ENCODE measurements at regions not wholly inside any gene's neighbourhood (a gene's known extent, or its start where the extent isn't known, plus 50 kb on each side); places are given as distances from the start of the nearest gene placed in this dataset.
"Not testable (repeated sequence)": the region's sequence is repeated elsewhere in the genome, so short reads cannot be mapped to it uniquely, and the experiment has no call there.

DNA sequence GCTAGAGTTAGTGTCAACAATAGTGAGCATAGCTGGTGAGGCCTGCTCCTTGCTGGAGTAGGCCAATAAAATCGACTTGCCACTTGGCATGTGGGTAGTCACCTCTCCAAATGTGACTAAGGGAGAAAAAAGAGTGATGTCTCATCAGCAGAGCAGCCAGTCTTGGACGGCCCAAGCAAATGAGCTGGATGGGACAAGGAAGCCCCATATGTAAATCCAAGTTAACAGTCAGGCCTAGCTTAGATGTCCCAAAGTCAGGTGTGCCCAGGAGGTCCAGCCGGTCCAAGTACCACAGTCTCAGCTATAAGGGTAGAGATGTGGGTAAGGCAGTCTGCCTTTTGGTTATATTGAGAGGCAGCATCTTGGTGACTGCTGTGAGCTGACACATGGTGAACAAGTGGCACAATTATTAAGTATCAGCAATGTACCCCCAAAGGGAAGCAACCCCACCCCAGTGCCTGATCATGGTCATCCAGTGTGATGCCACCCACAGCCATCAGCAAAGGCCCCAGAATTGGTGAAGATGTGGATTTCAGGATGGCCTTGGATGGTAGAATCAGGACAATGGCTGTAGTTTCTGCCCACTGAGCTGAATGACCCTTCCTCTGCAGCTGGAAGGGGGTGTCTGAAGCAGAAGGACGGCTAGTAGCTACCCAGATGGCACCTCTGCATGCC is 83.4 kb downstream of the TNFRSF13B start:
- DNase-seq: no peak

DNA sequence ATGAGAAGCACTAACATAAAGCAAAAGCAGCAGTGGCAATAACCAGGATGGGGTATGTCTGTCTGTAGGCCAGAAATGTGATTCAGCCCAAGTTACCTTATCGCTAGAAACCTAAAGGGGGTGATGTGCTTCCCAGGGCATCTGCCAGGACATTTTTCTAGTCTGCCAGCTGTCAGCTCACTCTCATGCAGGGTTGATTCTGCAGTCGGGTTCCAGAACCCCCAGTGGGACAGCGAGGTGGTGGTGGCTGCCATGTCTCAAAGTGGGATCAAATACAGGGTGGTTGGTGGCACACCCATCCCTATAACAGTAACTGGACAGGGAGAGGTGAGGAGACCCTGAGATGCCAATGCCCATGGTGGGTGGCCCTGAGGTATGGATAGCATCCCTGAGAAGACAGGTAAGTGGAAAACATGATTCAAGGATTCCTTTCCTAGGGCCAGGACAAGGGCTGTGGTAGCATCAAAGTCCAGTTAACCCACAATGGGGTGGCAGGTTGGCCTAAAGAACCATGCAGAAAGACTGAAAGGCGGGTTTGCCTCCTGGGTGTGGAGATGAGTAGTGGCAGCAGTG is 84.3 kb downstream of the TNFRSF13B start:
- DNase-seq: no peak

DNA sequence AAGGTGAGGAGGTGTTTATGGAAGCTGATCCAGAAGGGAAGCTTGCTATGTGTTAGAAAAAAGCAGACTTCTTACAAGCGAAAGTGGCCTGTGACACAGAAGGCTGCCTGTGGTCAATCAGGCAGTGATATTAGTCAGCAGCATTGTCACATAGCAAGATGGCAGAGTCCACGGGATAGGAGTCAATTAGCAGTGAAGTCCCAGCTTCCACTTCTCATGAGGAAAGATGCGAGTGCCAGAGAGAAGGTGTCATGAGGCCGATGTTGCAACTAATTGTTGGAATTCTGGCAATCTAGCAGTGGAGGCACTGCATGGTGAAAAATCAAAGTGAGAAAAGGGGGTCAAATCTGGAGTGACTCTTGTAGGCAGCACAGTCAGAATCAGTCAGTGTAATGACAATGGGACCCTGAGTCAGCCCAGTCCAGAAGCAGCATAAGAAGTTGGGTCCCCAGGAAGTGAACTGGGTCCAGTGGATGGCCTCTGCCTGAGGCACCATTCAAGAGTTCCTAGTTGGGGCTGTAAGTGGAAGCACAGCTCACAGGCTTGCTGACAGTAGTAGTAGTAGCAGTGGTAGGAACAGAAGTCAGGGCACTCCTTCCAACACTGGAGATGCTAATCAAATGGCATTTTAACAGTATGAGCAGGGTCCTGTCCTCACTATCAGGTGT is 85.1 kb downstream of the TNFRSF13B start:
- no peak for DNase-seq

DNA sequence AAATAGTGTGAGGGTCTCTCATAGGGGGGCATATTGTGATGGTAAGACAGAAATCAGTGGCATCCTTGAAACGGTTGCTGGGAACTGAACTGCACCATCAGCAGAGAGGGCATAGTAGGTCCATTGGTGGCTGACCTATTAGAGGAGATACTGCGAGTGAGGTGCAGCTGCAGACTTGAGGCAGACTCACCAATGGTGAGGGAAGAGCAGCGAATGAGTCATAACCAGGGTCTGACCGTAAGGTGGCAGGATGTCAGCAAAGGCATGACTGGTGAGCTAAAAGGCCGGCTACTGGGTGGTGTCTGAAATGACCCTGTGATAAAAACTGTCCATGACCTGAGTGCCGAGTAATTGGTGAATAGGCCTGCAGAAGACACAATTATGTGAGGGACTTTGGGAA is 86.7 kb downstream of the TNFRSF13B start:
- DNase-seq: not testable (repeated sequence)

DNA sequence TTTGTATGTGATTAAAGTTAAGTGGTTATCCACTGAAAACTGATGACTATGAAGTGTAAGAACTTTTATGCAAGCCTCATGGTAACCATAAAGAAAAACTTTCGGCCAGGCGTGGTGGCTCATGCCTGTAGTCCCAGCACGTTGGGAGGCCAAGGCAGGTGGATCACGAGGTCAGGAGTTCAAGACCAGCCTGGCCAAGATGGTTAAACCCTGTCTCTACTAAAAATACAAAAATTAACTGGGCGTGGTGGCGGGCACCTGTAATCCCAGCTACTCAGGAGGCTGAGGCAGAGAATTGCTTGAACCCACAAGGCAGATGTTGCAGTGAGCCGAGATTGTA is 89.0 kb downstream of the TNFRSF13B start:
- not testable (repeated sequence) for DNase-seq

DNA sequence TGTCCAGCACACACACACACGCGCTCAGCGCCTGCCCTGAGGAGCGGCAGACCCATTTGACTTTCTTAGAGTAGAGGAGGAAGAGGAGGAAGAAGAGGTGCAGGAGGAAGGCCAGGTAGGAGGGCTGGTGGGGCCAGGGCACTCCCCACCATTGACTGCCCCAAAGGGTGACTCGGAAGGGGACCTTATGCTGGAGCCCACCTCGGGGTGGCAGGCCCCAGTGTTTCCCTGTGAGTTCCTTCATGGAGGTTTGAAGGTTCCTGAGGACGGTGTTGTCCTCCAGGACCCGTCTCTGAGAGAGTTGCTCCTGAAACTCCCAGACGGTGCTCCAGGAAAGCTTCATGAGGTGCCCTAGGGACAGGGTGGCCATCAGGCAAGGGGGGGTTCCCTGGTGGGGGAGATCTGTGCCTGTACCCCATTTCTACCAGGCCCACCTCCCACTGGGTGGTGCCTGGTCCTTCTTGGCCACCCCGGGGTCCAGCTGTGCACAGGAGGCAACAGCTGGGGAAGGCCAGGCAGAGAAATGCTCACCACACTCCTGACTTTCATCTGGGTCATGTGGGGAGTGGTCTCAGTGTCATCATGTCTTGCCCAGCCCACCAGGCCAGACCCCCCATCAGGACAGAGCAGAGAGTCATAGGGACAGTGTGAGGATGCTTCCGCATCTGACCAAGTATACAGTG is 89.5 kb downstream of the TNFRSF13B start:
- DNase-seq: no peak

DNA sequence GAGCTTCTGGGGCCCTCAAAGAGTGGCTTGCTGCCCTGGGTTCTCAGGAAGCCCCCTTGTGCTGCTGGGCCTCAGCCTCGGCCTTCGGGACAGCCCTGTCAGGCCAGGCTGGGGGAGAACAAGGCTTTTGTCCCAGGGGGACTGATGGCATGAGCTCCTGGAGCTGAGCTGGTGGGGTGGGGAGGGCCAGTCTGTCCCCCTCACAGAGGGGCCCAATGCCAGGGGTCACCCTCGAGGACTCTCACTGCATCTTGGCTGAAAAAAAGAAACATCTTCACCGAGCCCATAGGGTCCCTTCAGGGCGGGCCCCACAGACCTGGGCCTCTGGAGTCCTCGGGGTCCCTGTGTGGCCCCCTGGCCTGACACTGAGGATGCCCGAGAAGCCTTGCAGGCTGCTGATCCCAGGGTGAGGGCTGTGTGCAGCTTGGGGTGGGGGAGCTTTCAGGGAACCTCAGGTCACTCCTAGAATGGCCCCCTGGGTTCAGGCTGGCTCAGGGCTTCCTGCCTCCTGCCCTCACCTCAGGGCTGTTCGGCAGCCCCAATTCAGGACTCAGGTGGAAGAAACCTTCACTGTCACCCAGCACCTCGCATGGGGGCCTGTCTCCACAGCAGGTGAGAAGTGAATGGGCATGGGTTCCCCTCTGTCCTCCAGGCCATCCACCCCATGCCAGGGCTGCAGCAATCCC is 90.5 kb downstream of the TNFRSF13B start:
- no peak for DNase-seq

DNA sequence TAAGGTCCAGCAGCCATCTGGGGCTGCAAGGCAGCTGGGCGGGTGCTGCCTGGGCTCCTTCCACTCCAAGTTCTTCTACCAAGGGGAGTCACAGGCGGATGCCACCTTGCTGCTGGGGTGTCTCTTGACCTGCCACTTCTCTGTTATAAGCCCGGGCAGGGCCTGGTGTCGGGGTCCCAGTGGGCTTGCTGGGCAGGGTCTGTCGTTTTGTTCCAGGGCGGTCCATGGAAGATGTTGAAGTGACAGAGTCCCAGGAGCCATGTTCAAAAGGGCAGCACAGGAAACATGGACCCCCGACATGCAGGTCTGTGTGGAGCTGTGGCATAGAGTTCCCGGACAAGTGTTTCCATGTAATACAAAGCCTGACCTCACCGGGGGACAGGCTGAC is 91.1 kb downstream of the TNFRSF13B start:
- DNase-seq: no peak

DNA sequence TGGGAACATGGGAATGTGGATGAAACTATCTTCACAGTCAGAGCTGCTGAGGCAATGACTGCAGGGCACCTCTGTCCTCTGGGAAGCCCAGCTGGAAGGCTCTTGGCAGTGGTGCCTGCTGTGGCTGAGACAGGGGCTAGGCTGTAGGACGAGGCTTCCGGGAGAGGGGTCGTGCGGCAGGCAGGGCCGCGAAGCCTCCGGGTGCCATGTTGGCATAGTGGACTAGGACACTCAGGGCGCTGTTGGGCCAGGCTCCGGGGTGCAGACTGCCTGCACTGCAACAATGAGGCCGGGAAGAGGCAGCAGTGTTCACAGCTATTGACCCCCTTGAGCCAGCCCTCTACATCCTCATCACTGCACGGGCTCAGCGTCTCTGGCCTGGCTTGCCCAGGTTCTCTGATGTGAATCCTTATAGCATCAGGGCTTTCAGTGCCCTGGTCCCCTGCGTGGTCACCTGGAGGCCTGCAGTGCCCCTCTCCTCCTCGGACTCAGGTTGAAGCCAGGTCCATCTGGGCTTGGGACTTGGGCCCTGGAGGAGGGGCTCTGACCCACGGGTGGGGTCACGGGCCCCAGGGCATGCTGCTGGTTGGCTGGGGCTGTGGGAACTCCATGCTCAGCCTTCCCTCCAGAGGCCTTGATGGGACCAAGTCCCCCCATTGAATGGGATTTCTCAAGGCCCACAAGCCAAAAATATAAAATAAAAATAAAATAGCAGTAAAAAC is 91.6 kb downstream of the TNFRSF13B start:
- DNase-seq: no peak

DNA sequence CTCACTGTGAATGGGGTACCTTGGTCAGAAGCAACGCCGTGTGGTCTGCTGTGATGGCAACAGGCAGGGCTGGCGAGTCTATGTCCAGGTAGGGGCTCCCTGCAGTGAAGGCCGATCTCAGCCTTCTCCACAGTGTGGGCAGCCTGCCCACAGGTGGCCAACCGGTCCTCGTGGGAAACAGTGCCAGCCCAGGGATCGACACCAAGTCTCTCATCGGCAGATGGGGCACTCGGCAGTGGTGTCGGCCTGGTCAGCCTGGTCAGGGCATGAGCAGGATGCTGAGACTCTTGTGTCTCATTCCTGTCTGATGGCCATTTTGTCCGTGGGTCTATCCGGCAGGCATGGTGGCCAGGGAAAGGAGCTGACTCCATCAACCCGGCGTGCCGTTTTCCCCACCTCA is 92.2 kb downstream of the TNFRSF13B start:
- no peak for DNase-seq

DNA sequence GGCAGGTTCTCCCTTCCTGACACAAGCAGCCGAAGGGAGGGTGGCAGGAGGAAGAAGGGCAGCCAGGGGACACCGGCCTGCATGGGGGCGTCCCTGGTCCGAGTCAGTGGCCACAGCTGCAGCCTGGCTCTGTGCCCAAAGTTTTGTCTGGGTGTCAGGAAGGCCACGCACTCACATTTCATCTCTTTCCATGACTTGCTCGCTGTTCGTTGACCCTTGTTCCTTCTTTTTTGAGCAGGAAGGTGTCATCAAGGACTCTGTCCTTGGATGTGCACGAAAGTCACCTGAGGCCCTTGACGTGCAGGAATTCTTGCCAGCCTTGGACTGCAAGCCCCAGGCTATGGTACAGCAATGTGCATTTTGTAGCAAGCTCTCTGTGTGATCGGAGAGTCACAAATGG is 93.3 kb downstream of the TNFRSF13B start:
- no peak for DNase-seq

DNA sequence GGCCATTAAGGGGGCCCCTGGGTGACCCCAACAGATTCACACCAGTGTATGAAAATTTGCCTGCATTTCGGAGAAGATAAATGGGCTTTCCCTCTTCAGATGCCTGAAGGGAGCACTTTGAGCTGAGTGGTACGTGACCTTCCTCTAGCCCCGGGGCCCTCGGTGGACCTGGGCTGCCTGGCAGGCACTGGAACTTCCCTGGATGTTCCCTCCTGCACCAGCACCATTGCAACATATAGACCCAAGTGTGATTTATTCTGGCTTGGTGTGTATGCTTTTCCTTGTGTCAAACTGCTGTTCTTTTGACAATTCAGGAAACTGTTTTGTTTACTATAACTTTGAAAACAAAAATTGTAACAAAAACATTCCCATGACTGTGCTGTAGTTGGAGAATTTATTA is 93.8 kb downstream of the TNFRSF13B start:
- no peak for DNase-seq

DNA sequence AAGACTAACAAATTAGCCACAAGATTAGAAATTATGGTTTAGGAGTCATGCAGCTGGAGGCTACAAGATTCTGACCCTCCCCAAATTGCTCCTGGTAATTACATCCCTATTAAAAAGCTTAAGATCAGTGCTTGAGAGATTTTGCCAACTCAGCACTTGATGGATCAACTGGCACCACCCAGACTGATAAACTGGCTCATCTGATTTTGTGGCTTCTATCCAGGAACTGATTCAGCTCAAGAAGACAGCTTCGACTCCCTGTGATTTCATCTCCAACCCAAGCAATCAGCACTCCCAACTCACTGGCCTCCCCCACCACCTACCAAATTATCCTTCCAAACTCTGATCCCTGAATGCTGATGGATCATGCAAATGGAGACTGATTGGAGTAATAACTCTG is 94.8 kb downstream of the TNFRSF13B start:
- no peak for DNase-seq

DNA sequence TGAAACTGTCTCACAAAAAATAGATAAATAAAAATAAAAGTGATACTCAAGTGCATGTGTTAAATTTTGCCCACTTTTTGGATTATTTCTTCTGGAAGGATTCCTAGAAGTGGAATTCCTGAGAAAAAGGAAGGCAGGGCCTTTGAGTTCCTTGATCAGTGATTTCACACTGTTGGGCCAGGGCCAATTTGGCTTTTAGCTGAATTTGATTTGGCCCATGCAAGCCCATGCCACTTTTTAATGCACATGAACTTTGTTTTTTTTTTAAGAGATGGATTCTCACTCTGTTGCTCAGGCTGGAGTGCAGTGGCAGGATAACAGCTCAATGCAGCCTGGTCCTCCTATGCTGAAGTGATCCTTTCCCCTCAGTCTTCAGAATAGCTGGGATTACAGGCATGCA is 96.3 kb downstream of the TNFRSF13B start:
- DNase-seq: no peak

DNA sequence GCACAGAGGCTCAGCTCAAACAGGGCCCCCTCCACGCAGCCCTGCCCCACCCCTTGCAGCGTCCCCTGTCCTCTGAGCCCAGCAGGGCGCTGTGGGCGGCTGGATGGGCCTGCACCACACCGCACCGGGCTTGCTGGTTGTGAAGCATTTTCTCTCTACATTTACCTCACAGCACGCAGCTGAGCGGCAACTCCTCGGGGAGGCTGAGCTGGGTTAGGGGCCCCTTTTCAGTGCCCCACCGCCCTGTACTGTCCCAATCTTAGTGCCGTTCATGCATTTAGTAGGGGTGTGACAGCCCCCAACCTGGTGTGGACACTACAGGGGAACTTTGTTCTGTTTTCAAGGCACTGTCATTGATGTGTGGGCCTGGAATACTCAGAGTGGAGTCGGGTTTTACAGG is 97.7 kb downstream of the TNFRSF13B start:
- DNase-seq: not testable (repeated sequence)

DNA sequence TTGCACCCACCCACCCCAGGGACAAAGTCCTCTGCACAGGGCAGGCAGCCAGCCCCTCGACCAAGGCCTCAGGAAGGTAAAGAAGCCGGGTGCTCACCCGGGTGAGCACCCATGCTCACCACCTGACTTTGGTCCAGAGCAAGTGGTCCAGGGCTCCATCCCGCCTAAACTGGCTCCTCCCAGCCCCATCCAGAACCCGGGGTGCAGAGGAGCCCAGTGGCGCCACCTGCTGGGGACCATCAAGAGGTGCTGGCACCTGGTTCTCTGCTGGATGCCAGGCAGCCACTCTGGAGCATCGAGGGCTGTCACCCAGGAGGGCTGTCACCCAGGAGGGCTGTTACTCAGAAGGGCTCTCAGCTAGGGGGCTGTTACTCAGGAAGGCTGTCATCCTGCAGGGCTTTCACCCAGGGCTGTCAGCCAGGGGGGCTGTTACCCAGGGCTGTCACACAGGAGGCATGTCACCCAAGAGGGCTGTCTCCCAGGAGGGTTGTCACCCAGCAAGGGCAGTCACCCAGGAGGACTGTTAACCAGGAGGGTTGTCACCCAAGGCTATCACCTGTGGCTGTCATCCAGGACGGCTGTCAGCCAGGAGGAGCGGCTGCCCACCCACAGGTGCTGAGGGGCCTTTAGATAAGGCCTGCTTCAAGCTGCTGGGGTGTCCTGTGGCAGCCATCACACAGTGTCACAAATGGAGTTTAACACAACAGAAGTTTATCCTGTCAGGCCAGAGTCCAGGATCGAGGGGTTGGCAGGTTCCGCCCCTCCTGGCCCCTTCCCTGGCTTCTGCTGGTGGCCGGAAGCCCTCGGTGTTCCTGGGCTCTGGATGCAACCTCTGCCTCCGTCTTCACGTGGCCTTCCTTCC is 98.5 kb downstream of the TNFRSF13B start:
- DNase-seq: no peak

DNA sequence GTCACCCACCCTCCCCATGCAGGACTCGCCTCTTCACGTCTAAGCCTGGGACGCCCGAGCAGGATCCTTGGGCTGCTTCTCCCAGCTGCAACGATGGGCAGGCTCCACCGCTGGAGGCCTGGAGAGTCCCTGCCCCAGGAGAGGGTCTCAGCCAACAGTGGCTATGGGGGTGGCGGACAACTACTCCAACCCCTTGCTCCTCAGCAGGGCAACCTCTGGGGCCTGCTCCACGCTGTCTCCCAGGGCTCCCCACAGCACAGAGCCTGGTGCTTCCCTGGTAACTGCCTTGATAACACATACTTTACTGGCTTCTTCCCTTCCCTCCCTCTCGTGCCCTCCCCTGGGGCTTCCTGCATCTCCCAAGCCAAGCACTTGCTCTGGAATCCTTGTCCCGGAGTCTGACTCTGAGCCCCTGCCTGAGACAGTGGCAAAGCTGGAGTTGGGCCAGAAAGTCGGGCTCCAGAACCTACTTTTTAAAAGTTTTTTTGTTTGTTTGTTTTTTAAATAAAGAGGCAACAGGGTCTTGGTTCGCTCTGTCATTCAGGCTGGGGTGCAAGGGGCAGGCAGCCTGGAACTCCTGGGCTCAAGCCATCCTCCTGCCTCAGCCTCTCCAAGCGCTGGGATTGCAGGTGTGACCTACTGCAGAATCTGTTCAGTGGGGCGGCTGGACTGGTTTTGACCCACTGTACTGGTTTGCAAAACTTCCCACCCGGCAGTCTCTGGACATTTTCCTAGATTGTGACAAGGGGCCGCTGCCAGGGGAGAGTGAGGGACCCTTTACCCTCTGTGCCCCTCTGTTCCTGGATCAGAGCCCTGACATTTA is 99.4 kb downstream of the TNFRSF13B start:
- DNase-seq: peak; percentile 22

DNA sequence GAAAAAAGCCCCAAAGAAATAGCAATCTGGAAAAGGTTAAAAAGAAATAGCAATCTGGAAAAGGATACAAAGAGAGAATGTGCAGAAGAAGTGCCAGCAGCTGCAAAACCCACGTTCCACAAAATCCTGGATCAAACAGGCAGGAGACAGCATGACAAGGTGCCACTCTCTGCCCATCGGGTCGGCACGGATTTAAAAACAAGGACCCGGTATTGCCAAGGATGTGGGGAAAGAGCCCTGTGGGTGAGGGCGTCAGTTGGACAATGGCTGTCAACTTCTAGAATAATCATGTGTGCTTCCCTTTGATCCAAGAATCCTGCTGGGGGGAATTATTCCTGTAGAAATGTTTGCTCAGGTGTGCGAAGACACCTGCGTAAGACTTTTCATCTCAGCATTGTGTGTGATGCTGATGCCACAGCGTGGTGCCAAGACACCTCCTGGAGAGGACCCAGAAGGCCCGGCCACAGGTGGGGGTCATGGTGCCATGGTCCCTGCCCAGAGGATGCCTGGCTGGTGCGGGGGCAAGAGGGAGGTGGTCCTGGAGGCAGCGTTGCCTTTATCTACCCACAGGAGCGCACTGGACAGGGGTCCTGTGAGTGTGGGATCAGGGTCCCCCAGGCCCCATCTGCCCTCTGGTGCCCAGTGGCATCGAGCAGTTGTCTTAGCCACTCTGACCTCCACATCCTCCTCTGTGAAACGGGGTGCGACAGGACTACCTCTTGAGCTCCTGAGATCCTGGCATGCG is 100.3 kb downstream of the TNFRSF13B start:
- not testable (repeated sequence) for DNase-seq
